HEK293 (cell line): ENCODE measurements at regions not wholly inside any gene's neighbourhood (a gene's known extent, or its start where the extent isn't known, plus 50 kb on each side); places are given as distances from the start of the nearest gene placed in this dataset.

Source experiments
- CTCF ChIP-seq: fragments of 450-650 bp; formaldehyde crosslinking; IDR thresholded peaks from 2 replicates; pipeline ENCODE4 v1.5.1; 2016; ENCODE audit warnings: missing biosample characterization, missing genetic modification characterization
- REST ChIP-seq: fragments of 450-650 bp; formaldehyde crosslinking; IDR thresholded peaks from 2 replicates; pipeline ENCODE4 v1.5.1; 2016; ENCODE audit warnings: missing biosample characterization, missing genetic modification characterization
- TCF7L2 ChIP-seq: IDR thresholded peaks from 2 replicates; pipeline ENCODE4 v1.6.1; 2011; ENCODE audit warnings: low read depth, mild to moderate bottlenecking, inconsistent platforms, low read length, moderate library complexity, borderline replicate concordance
- ZNF302 ChIP-seq: fragments of 450-650 bp; formaldehyde crosslinking; IDR thresholded peaks from 2 replicates; pipeline ENCODE4 v1.5.1; 2016; ENCODE audit warnings: missing biosample characterization, missing genetic modification characterization, low read depth
- ZNF549 ChIP-seq: fragments of 450-650 bp; IDR thresholded peaks from 2 replicates; pipeline ENCODE4 v1.5.1; 2018; ENCODE audit warnings: missing biosample characterization, missing genetic modification characterization, mild to moderate bottlenecking, inconsistent platforms, moderate library complexity
- ZNF791 ChIP-seq: fragments of 450-650 bp; formaldehyde crosslinking; IDR thresholded peaks from 2 replicates; pipeline ENCODE4 v1.5.1; 2016; ENCODE audit warnings: missing biosample characterization, missing genetic modification characterization
- TF ChIP-seq, protein P1 (sequence below): fragments of 450-650 bp; formaldehyde crosslinking; IDR thresholded peaks from 2 replicates; pipeline ENCODE4 v1.5.1; 2016; ENCODE audit warnings: missing biosample characterization, missing genetic modification characterization, low read depth

DNA sequence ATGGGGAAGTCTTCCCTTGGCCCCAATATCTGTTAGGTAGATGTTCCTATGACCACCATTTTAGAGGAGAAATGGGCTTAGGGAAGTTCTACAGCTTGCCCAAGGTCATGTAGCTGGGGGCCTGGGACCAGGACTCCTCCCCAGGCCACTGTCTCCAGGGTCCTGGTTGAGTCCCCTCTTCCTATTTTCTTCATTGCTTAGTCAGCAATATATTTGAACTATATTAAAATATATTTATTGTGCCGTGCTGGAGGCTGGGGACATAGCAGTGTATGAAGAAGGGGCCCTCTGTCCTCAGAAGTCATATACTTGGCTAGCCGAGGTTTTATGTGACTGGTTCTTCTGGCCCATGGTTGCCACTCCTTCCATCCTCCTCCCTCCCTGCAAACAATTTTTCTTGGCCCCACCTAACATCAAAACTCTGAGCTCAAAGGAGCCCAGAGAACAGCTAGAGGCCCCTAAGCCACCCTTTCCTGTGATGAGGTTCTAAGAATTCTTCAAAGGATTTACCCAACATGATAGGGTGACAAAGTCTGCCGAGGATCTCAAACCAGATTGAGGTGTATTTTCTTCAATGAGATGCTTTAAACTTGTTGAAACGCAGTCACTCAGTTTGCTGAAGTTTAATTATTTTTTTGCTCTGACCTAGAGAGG, 121.2 kb upstream of the RASGRP1 start:
- TF ChIP-seq CTCF (tag by site-specific recombination): no peak
- TF ChIP-seq ZNF302: no peak
- no peak for TF ChIP-seq ZNF791 (tag by site-specific recombination)
- TF ChIP-seq ZNF549: no peak
- TF ChIP-seq TCF7L2: no peak
- TF ChIP-seq, protein P1, sequence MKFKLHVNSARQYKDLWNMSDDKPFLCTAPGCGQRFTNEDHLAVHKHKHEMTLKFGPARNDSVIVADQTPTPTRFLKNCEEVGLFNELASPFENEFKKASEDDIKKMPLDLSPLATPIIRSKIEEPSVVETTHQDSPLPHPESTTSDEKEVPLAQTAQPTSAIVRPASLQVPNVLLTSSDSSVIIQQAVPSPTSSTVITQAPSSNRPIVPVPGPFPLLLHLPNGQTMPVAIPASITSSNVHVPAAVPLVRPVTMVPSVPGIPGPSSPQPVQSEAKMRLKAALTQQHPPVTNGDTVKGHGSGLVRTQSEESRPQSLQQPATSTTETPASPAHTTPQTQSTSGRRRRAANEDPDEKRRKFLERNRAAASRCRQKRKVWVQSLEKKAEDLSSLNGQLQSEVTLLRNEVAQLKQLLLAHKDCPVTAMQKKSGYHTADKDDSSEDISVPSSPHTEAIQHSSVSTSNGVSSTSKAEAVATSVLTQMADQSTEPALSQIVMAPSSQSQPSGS (tag by site-specific recombination): no peak
- TF ChIP-seq REST (tag by site-specific recombination): no peak
